Right lobe of liver (tissue), 4 donors: ENCODE measurements at regions not wholly inside any gene's neighbourhood (a gene's known extent, or its start where the extent isn't known, plus 50 kb on each side); places are given as distances from the start of the nearest gene placed in this dataset.

Source experiments
- CTCF ChIP-seq, 4 donors: fragments of 200-600 bp in 3 of 4; fragments of 450-650 bp in 1 of 4; IDR thresholded peaks; one replicate each; pipeline versions ENCODE4 v1.5.1 to v1.8.0; 2016 to 2022; ENCODE audit warnings: antibody characterized with exemption in 4 of 4, mild to moderate bottlenecking in 2 of 4
- POLR2A ChIP-seq: fragments of 450-650 bp; IDR thresholded peaks from one replicate; pipeline ENCODE4 v1.6.1; 2017; ENCODE audit warnings: antibody characterized with exemption, mild to moderate bottlenecking
- donor health status: DM: no; HTN: no; CAD: no.
- donor health status: DM: no; HTN: no; CAD: no.
- donor health status: DM: no; HTN: yes; CAD: no.

- TF ChIP-seq CTCF (IDR thresholded peaks at IDR 0.05): no peak
- TF ChIP-seq POLR2A: no peak
Observed at GRCh38 chr14:76582447-76582846, 178.8 kb upstream of the VASH1 start.
